ENCODE measurements at regions not wholly inside any gene's neighbourhood (a gene's known extent, or its start where the extent isn't known, plus 50 kb on each side); places are given as distances from the start of the nearest gene placed in this dataset.
"Not testable (repeated sequence)": the region's sequence is repeated elsewhere in the genome, so short reads cannot be mapped to it uniquely, and the experiment has no call there.

- not testable (repeated sequence) for DNase-seq (ENCODE audit: low read depth in 2 of 2)
Measured at GRCh38 chr10:95137990-95138625, 55.9 kb upstream of the ACSM6 start.

GRCh38 chr10:95134490-95134889 is 59.5 kb upstream of the ACSM6 start:
- DNase-seq (ENCODE audit: low read depth in 2 of 2) = no peak

GRCh38 chr10:95133997-95134396 is 60.0 kb upstream of the ACSM6 start:
- DNase-seq (ENCODE audit: low read depth in 2 of 2) = no peak

- peak; percentile 30 to 38 for DNase-seq (ENCODE audit: low read depth in 2 of 2)
Measured at GRCh38 chr10:95133016-95133752, 60.9 kb upstream of the ACSM6 start.

- DNase-seq (ENCODE audit: low read depth in 2 of 2) = not testable (repeated sequence)
Measured at GRCh38 chr10:95130429-95130828, 61.1 kb upstream of the CYP2C8 start.

GRCh38 chr10:95125582-95125981 is 56.3 kb upstream of the CYP2C8 start:
- DNase-seq (ENCODE audit: low read depth in 2 of 2) = no peak

GRCh38 chr10:95122736-95123135 is 53.4 kb upstream of the CYP2C8 start:
- DNase-seq (ENCODE audit: low read depth in 2 of 2) = no peak

- DNase-seq (ENCODE audit: low read depth in 2 of 2) = no peak
Measured at GRCh38 chr10:95121904-95122303, 52.6 kb upstream of the CYP2C8 start.
